Immature natural killer cell (primary cell): ENCODE measurements at regions not wholly inside any gene's neighbourhood (a gene's known extent, or its start where the extent isn't known, plus 50 kb on each side); places are given as distances from the start of the nearest gene placed in this dataset.
"Not testable (repeated sequence)": the region's sequence is repeated elsewhere in the genome, so short reads cannot be mapped to it uniquely, and the experiment has no call there.

Experiments
- DNase-seq, 3 donors: peaks; one replicate each; pipeline ENCODE4 v3.0.0; 2022; ENCODE audit warnings: mixed read lengths in 1 of 3
- H3K27ac Mint-ChIP-seq, 6 donors: one replicate each; pipeline ENCODE4 v1.8.0; 2020; ENCODE audit warnings: mixed read lengths in 6 of 6, mild to moderate bottlenecking in 5 of 6, inconsistent platforms in 4 of 6, moderate library complexity in 3 of 6
- H3K27me3 Mint-ChIP-seq, 3 donors: one replicate each; pipeline ENCODE4 v1.8.0; 2020 to 2021; ENCODE audit warnings: low read depth in 3 of 3, mild to moderate bottlenecking in 3 of 3, mixed read lengths in 3 of 3, moderate library complexity in 3 of 3, inconsistent platforms in 1 of 3
- H3K36me3 Mint-ChIP-seq, 3 donors: one replicate each; pipeline ENCODE4 v1.8.0; 2020; ENCODE audit warnings: mixed read lengths in 3 of 3, inconsistent platforms in 2 of 3, mild to moderate bottlenecking in 2 of 3
- H3K4me1 Mint-ChIP-seq, 2 donors: one replicate each; pipeline ENCODE4 v1.8.0; 2020; ENCODE audit warnings: inconsistent platforms in 2 of 2, mild to moderate bottlenecking in 2 of 2, mixed read lengths in 2 of 2, moderate library complexity in 1 of 2
- H3K4me3 Mint-ChIP-seq, 5 donors: one replicate each; pipeline ENCODE4 v1.8.0; 2020; ENCODE audit warnings: mild to moderate bottlenecking in 5 of 5, mixed read lengths in 5 of 5, inconsistent platforms in 3 of 5, moderate library complexity in 3 of 5
- H3K9me3 Mint-ChIP-seq, 6 donors: one replicate each; pipeline ENCODE4 v1.8.0; 2020; ENCODE audit warnings: mild to moderate bottlenecking in 6 of 6, mixed read lengths in 6 of 6, inconsistent platforms in 4 of 6, moderate library complexity in 3 of 6

GRCh38 chr1:100643471-100644196, 75.9 kb upstream of the VCAM1 start:
- no peak overlapping the region for H3K4me3 Mint-ChIP-seq
- H3K9me3 Mint-ChIP-seq, result peaks cover 2 to 7% (median 4%) of the 10 kb centered on the region in 6 donors

GRCh38 chr1:100646001-100646400, 73.5 kb upstream of the VCAM1 start:
- Mint-ChIP-seq H3K4me3 (no peak overlapping the region), H3K27me3 (peaks cover 2 to 9% (median 7%) of the 10 kb centered on the region in 3 donors), H3K36me3 (peaks cover 0 to 17% (median 9%) of the 10 kb centered on the region in 3 donors), H3K27ac (no peak overlapping the region), H3K4me1 (peaks cover 3 to 4% of the 10 kb centered on the region in 2 donors), H3K9me3 (peaks cover 2 to 19% (median 9%) of the 10 kb centered on the region in 6 donors)
- no peak for DNase-seq

More at GRCh38 chr1:100643471-100644196, 75.9 kb upstream of the VCAM1 start:
- Mint-ChIP-seq H3K4me1 (no peaks in the 10 kb centered on the region), H3K27me3 (peaks cover 2 to 8% (median 4%) of the 10 kb centered on the region in 3 donors), H3K27ac (no peak overlapping the region), H3K36me3 (peaks cover 0 to 4% (median 2%) of the 10 kb centered on the region in 3 donors)
- DNase-seq, result no peak

DNA sequence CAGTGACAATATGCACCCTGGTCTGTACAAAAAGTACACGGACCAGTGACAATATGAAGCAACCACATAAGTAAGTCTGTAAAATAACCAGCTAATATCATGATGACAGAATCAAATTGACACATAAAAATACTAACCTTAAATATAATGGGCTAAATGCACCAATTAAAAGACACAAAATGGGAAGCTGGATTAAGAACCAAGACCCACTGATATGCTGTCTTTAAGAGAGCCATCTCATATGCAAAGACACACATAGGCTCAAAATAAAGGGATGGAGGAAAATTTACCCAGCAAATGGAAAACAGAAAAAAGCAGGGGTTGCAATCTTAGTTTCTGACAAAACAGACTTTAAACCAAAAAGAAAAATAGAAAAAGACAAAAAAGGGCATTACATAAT, 70.4 kb upstream of the VCAM1 start:
- Mint-ChIP-seq H3K4me1 (peaks cover 11 to 14% of the 10 kb centered on the region in 2 donors), H3K27me3 (peaks cover 2 to 10% (median 9%) of the 10 kb centered on the region in 3 donors)

DNA sequence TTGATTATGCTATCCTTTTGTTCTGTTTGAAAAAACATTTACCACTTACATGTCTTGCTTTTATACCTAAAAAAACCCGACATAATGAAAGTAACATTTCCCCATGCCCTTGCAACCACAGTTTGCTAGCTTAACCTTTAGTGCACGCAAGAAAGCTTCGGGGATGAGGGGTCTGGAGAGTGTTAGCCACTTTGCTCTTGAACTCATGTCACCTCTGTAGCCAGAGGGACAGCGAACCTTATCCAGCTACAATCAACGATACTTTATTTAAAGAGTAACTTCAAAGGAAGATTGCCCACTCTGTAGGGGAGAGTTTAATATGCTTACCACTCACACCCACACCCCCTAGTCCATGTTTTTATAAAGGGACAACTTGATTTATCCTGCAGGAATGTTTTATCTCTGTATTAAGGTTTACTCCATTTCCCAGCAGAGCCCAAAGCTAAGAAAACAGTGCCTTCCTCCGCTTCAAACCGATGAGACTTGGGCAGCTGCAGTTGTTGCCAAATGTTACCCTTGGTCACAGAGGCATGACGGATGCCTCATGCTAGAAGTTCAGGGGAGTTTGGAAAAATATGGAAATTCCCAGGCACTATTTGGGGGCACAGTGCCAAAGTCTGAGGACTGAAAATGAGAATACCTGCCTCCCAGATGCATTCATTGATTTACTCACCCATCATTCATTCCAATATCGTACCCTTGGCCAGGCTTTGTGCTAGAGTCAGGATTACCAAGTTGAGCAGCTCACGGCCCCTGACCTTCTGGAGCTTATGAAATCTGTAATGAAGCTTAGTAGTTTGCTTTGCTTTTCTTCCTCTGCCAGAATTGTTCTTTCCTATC, 61.4 kb upstream of the VCAM1 start:
- no peaks in the 10 kb centered on the region for H3K36me3 Mint-ChIP-seq
- DNase-seq, result peak; percentile 16 to 20 (median 17)
- no peak overlapping the region for H3K4me3 Mint-ChIP-seq
- no peak overlapping the region for H3K27ac Mint-ChIP-seq
- H3K27me3 Mint-ChIP-seq, result peaks cover 0 to 3% (median 2%) of the 10 kb centered on the region in 3 donors
- H3K4me1 Mint-ChIP-seq, result no peaks in the 10 kb centered on the region
- no peaks in the 10 kb centered on the region for H3K9me3 Mint-ChIP-seq

More for the DNA sequence above, 70.4 kb upstream of the VCAM1 start:
- Mint-ChIP-seq H3K36me3 (peaks cover 0 to 17% (median 9%) of the 10 kb centered on the region in 3 donors), H3K9me3 (peaks cover 2 to 19% (median 9%) of the 10 kb centered on the region in 6 donors), H3K4me3 (no peak overlapping the region), H3K27ac (no peak overlapping the region)
- no peak for DNase-seq

DNA sequence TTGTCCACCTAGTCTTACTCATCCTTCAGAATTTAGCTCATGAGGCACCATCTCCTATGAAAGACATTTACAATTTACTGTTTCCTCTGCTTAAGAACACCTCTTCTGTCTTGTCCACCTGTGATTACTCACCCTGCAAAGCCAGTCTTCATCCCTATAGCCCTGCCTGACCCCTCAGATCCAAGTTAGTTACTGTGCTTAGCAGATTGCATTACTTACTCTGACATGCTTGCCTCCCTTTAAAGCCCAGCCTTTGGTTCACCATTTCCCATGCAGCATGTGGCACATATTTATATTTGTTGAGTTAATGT, 60.9 kb upstream of the VCAM1 start:
- Mint-ChIP-seq H3K27ac (no peak overlapping the region), H3K9me3 (no peaks in the 10 kb centered on the region)

DNA sequence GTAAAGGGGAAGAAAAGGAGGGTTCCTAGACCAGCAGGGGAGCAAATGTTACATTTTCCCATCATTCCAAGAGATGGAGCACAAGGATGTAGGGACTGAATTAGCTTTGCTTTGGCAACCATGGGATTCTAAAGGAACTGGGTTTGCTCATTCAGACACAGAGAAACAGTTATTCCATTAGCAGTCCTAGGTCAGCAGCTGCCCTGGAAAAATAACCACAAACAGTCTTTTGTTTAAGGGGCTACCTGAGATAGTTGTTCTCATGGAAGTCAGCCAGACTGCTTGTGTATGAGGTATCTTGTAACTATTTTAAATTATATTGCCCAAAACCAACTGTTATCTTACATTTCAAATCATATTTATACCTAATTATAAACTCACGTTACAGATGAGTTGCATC, 58.4 kb upstream of the VCAM1 start:
- DNase-seq, result no peak
- Mint-ChIP-seq H3K27ac (no peak overlapping the region), H3K27me3 (peaks cover 0 to 3% (median 0%) of the 10 kb centered on the region in 3 donors), H3K9me3 (no peaks in the 10 kb centered on the region), H3K36me3 (no peaks in the 10 kb centered on the region), H3K4me3 (no peak overlapping the region), H3K4me1 (no peaks in the 10 kb centered on the region)

More for the DNA sequence above, 60.9 kb upstream of the VCAM1 start:
- Mint-ChIP-seq H3K36me3 (no peaks in the 10 kb centered on the region), H3K4me3 (no peak overlapping the region), H3K4me1 (no peaks in the 10 kb centered on the region), H3K27me3 (peaks cover 0 to 3% (median 0%) of the 10 kb centered on the region in 3 donors)
- no peak for DNase-seq

DNA sequence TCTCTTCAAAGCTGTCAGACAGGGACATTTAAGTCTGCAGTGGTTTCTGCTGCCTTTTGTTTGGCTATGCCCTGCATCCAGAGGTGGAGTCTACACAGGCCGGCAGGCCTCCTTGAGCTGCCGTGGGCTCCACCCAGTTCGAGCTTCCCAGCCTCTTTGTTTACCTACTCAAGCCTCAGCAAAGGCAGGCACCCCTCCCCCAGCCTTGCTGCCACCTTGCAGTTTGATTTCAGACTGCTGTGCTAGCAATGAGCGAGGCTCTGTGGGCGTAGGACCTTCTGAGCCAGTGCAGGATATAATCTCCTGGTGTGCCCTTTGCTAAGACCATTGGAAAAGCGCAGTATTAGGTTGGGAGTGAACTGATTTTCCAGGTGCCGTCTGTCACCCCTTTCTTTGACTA, 51.0 kb upstream of the VCAM1 start:
- H3K4me3 Mint-ChIP-seq, result not testable (repeated sequence)

More for the DNA sequence above, 51.0 kb upstream of the VCAM1 start:
- not testable (repeated sequence) for H3K36me3 Mint-ChIP-seq, H3K27ac Mint-ChIP-seq, DNase-seq, H3K27me3 Mint-ChIP-seq, H3K9me3 Mint-ChIP-seq, H3K4me1 Mint-ChIP-seq
